Cardiac septum (tissue), 1 donor: ENCODE measurements at regions not wholly inside any gene's neighbourhood (a gene's known extent, or its start where the extent isn't known, plus 50 kb on each side); places are given as distances from the start of the nearest gene placed in this dataset.
"Not testable (repeated sequence)": the region's sequence is repeated elsewhere in the genome, so short reads cannot be mapped to it uniquely, and the experiment has no call there.

Experiments used
- DNase-seq: peaks from one replicate; pipeline ENCODE4 v3.0.0-alpha.2; 2020; ENCODE audit warnings: low spot score
- intact Hi-C: fragments of 100-400 bp; cut with DNase I; formaldehyde crosslinking; loops from one replicate; pipeline ENCODE4 v1.14.0; 2022
- donor health status: DM: no; HTN: no; CAD: no.

DNA sequence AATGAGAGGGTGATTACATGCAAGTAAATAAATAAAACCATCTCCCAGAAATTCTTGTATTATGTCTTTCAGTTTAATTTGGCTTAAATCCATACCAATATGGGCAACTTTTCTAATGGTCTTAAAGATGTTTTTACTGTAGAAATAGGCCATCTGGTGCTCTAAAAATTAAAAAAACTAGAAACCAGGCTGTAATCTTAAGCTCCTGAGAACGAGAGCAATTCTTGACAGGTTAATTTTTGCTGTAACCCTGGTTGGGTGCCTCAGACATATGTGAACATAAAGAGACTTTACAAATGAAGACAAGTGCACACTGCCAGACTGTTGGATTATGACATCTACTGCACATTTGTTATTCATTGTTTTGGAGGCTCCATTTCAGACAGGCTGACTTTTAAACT lies 246.8 kb upstream of the DAB2 start:
- intact Hi-C loops = no loop called here
- DNase-seq = no peak

DNA sequence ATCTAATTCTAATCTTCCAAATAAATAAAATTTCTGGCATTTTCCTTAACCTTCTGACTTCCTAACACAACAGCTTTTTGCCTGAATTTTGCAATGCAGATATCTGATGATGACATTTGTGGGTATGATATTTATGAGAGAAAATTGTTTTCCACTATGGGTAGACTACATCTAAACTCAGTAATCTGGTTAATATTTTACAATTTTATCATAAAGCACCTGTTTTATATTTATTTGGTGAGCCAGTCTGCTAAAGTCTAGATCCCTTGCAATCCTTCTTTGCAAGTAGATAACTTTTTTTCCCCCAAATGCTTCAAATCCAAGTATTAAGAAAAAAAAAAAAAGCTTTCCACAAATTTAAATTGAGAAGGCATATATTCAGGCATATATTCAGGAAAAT lies 246.2 kb upstream of the DAB2 start:
- no peak for DNase-seq
- intact Hi-C loops = no loop called here

DNA sequence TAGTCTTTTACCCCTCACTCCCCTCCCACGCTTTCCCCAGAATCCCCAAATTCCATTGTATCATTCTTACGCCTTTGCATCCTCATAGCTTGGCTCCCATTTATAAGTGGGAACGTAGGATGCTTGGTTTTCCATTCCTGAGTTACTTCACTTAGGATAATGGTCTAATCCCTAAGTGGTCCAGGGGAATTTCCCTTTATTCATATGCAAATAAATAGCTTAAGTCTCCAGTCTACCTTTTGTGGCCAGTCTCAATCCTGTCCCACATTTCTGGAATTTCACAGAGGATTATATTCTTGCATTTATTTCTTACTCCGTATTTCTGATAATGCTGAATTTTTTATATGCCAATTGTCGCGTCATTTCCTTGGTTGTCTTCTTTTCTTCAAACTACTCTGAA lies 245.6 kb upstream of the DAB2 start:
- intact Hi-C loops = no loop called here
- DNase-seq = no peak

DNA sequence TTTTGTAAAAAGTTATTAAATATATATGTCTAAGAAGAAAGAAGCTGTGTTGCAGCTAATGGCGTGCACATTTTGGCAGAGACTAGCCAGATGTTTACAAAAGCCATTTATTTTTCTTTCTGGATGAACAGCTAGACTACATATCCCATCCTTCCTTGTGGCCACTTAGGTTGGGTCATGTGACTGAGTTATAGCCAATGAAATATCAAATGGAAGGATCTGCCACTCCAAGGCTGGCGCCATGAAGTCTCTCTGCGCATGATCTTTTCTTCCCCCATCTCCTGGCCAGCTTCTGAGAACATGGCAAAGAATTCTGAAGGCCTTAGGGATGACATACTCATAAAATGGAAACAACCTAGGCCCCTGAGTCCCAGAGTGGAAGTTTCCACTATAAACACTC lies 244.2 kb upstream of the DAB2 start:
- DNase-seq = no peak
- intact Hi-C loops = no loop called here

DNA sequence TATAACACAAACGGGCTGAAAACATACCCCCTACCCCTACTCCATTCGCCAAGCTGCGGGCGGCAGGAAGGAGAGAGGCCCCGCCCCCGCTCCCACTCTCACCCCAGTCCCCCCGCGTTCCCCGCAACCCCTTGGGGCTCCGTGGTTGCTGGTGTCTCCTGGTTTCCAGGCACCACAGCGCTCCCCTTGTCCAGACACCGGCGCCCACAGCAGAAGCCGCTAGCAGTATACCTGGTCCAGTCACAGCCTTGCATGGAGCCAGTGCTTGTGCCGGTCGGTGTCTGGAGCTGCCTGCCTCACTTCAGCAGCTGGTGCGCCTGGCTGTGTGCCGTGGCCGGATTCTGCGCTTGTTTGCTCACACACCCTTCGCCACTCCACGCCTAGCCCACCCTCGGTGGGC lies 240.5 kb upstream of the DAB2 start:
- no peak for DNase-seq
- intact Hi-C loops = no loop called here

DNA sequence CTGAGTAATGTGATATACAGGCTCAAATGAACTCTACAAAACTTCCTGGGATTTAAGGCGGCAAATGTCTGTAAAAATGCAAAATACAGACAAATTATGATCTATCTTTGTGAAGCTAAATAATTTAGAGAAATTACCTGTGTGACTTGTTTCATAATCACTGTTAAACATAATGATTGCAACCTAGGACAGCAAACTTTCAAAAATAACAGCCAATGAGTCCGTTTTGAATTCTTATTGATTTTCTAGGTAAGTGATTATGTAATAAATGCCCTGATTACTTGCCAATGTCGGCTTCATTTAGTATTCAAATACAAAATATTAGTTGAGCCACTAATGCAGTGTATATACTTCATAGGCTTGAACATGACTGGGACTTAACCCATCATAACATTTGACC lies 238.2 kb upstream of the DAB2 start:
- DNase-seq = no peak

DNA sequence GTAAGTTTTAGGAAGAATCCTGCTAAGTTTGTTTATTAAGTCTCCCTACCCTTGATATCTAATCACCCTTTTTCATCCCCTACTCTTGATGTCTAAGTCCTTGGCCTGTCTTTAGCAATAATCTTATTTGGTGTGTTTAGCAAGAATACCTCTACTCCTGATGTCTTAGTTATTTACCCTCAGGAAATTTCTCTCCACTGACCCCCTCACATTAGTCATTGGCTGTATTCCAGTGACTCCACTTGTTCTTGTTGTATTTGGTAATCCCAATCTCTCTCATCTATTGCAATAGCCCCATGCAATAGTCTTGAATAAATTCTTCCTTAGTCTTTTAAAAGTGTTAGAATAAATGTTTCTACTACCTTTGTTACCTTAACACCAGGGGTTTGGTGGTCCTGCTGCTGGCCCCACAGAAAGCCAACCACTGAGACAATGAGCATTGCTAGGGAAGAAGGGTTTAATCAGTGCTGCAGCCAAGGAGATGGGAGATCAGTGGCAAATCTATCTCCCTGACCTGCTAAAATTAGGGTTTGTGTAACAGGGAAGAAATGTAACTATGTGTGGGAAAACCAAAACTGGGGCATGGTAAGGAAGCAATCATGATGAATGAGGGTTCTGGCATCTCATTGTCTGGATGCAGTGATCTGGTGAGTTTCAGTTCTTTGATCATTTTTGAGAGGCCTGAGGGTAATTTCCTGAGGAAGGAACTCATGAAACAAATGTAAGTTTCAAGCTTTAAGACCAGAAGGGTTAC lies 236.4 kb upstream of the DAB2 start:
- intact Hi-C loops = no loop called here
- no peak for DNase-seq

More for the DNA sequence above, 238.2 kb upstream of the DAB2 start:
- intact Hi-C loops = no loop called here

DNA sequence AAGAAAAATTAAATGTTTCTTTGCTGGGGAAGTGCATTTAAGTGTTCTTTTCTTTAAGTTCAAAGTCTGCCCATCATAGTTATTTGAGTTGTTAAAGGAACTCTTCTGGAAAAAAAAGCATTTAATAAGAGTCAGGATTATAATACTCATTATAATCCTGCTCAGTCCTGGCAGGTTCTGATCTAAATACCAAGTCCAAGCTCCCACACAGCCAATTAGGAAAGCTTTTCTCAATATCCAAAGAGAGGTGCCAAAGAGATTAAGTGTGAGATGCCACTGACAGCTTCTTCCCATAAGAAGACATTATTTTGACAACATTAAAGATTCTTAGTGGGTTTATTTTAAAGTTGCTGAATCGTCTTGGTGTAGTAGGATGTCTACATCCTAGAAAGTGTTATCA lies 235.2 kb upstream of the DAB2 start:
- no peak for DNase-seq
- intact Hi-C loops = no loop called here

DNA sequence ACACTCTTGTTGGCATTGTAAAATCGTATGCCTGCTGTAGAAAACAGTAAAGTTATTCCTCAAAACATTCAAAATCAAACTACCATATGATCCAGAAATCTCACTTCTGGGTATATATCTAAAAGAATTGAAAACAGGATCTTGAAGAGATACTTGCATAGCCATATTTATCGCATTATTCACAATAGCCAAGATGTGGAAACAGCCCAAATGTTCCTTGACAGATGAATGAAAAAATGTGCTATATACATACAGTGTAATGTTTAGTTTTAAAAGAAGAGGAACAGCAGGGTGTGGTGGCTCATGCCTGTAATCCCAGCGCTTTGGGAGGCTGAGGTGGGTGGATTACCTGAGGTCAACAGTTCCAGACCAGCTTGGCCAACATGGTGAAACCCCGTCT lies 234.1 kb upstream of the DAB2 start:
- DNase-seq = no peak
- intact Hi-C loops = no loop called here

DNA sequence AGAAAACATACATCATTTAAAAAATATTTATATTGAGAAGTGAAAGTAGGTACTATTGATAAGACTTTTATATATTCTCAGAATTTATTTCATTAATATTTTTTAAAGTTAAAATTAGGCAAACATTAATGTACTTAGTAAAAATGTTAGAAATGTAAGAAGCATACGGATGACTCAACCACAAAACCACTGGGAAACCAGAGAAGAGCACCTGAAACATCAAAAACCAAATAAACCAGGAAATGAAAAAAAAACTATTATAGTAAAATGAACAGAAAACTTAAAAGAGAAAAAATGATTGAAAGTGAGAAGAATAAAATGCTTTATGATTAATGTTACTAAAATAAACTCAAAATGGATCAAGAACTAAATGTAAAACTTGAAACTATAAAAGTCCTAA lies 233.2 kb upstream of the DAB2 start:
- intact Hi-C loops = no loop called here
- DNase-seq = no peak

DNA sequence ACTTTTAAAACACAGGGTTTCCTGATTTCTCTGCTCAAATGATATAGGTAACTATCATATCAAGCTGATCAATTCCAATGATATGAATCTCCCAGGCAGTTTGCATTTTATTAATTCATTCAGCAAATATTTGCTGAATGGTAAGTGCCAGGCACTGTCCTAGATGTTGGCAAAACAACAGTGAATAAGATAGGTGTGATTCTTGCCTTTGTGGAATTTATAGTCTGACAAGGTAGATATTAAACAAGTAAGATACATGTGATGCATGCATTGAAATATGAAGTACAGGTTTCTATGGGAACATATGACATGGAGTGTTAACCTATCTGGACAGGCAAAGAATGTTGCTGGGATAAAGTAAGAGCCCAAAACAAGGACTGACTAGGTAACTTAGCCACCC lies 231.8 kb upstream of the DAB2 start:
- no peak for DNase-seq
- intact Hi-C loops = no loop called here

DNA sequence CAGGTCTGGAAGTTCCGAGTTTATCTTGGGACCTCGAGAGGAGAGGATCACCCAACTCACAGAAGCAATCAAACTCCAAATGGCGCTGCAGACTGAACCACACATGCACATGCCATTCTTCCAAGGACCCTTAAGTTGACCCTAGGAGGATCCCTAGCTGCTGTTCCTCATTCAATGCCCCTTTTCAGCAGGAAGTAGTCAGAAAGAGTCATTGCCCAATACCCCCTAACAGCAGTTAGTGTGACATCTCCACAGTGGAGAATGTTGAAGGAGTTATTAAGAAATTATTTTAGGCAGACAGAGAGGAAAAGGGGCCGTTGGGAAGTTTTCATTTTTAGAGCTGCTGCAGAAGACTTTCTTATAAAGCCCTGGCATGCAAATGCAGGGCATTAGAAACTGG lies 229.9 kb upstream of the DAB2 start:
- intact Hi-C loops = no loop called here
- DNase-seq = no peak

DNA sequence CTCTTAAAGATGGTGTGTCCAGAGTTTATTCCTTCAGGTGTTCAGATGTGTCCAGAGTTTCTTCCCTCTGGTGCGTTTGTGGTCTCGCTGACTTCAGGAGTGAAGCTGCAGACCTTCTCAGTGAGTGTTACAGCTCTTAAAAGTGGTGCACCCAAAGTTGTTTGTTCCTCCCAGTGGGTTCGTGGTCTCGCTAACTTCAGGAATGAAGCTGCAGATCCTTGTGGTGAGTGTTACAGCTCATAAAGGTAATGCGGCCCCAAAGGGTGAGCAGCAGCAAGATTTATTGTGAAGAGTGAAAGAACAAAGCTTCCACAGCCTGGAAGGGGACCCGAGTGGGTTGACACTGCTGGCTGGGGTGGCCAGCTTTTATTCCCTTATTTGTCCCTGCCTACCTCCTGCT lies 227.7 kb upstream of the DAB2 start:
- DNase-seq, intact Hi-C loops: not testable (repeated sequence)

DNA sequence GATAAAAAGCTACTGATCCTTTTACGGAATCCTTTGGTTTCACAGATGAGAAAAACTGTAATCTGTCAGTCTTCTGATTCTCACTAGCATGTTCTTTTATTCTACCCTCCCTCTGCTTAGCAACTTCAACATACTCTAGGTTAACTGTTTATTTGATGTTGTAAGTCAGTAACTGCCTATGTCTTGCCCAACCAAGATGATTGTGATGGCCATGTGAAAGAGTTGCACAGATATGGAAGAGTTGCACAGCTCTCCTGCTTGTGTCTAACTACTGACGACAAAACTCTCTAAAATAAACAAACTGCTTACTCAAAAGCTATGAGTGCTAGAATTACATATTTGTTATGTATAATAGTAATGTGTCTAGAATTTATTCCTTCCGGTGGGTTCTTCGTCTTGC lies 227.3 kb upstream of the DAB2 start:
- DNase-seq = no peak
- intact Hi-C loops = no loop called here

DNA sequence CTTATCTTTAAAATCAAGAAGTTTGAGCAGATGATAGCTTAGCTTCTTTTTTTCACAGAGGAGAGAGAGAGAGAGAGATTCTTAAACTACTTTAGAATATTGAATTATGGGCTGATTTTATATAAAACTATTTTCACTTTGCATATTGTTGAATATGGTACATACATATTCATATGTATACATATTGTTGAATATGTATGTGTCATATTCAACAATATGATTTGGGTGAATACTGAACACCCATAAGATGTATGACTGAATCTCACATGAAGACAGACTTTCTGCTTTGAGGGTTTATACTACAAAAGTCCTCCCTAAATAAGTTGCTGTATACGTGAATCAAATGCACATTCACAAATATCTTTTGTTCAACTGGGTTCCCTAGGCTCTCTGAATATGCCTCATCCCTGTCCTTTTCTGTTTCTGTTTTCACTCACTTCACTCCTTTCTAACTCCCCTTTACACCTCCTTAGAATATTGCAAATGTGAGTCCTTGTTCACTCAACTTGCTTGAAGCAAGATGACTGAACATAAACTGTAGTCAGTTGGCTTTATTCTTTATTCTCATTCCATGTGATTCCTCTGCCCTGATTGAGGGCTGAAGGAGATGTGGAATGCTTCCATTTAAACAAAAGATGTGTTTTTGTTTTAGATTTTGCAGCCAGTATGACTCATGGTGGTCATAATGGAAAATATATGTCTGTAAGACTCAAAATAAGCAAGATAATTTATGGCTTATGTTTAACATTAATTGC lies 225.4 kb upstream of the DAB2 start:
- DNase-seq = no peak
- intact Hi-C loops = no loop called here

DNA sequence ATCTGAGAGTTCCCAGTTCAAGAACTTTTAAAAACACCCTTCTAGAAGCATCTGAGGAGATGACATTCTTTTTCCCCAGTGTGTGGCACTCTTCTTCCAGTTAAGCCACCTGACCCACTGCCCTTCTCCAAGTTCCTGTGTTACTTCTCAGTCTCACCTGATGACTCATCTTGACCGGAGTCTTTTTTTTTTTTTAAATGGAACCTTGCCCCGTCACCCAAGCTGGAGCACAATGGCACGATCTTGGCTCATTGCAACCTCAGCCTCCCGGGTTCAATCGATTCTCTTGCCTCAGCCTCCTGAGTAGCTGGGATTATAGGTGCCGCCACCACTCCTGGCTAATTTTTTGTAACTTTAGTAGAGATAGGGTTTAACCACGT lies 224.1 kb upstream of the DAB2 start:
- intact Hi-C loops = no loop called here

DNA sequence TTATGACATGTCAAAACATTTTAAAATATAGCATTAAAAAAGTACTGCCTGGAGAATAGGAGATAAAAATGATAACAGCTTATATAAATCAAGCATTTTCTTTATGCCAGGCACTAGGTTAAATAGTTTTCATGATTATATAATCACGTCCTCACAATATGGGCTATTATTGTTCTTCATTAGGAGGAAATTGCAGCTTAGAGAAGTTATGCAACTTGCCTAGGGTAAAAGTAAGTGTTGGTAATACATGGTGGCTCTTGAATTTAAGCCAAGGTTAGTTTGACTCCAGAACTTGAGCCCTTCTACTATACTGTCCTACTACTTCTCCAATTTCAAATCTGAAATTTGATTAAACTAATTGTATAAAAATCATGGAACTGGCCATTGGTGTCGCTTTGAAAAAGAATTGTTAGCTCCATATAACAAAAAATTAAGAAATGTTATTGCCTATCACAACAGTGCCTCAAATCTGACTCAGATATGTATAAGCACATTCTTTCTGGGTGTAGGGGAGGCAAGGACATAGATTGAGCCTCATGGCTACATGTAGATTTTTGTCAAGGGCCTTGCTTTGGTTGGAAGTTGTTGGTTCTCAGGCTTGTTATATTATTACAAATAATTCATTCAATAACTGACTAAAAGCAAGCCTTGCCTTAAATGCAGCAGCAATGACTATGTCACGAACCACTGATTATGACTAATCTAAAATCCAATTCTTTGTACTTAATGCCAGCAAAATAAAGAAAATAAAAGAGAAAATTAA lies 223.5 kb upstream of the DAB2 start:
- intact Hi-C loops = no loop called here

More for the DNA sequence above, 224.1 kb upstream of the DAB2 start:
- no peak for DNase-seq

DNA sequence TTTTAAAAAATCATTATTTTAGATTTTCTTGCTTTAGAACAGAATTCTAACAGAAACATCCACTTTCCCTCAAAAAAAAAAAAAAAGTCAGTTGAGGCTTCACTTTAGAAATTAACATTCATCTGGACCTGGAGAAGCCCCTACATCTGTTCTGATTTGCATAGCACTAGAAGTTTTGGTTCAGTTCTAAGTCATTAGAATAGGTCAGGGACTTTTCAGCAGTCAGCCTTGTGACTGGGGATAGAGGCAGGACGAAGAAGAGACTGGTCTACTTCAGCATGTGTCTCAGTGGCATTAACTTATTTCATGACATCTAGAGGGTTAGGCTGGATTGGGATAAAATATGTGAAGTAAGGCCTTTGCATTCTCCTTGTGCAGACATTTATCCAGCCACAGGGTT lies 215.8 kb upstream of the DAB2 start:
- intact Hi-C loops = no loop called here
- no peak for DNase-seq

More for the DNA sequence above, 223.5 kb upstream of the DAB2 start:
- no peak for DNase-seq

DNA sequence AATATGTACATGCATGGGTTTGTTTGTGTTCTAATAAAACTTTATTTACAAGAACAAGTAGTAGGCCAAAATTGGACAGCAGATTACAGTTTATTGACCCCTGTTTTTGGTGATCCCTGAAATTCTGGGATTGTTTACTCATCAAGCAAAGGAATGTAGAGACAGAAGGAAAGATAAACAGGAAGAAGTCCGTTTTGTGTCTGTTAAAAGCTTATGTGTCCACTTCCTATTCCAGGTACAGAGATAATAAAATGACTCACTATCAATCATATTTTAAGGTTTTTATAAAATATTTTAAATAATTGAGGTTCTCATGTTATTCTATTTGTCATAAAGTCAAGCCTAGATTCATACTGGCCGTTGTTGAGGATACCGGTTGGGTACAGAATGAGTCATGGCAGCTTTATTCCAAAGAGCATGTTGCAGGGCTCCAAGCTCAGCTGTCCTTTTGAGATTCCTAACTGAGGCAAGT lies 214.9 kb upstream of the DAB2 start:
- intact Hi-C loops = no loop called here
- no peak for DNase-seq

DNA sequence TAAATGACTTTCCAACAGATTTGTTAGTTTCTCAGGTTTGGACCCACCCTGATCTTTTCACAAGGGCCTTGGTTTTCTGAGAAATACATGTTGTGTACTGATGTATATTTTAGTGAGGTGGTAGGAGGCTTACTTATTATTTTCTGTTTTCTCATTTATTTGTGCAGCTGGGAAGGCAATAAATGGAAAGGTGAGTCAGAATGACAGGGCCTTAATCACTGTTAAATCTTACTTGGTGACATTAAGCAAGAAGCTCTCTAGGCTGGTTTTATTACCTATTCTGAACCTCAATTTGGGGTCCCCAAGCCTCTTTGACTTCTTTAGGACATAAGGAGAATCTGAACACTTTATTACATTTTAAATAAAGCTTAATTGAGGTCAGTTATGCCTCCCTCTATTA lies 214.0 kb upstream of the DAB2 start:
- DNase-seq = no peak
- intact Hi-C loops = no loop called here

DNA sequence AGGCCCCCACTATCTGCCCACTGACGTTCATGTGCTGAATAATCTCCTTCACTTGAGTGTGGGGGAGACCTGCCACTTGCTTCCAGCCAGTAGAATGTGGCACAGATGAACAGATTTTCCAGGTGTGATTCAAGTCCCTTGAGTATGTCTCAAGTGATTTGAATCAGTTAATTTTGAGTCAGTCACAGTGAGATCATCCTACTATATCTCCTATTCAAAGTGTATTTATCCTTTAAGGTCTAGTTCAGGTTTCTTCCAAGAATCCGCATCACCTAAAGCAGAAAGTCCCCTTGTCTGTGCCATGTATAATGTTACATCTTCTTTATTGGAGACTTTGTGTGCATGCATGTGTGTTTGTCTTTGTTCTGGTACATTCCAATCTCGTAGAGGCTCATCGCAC lies 208.3 kb upstream of the DAB2 start:
- intact Hi-C loops = no loop called here
- no peak for DNase-seq
